Activated CD8-positive, alpha-beta T cell treated with anti-CD3 and anti-CD28 coated beads, Interleukin-2, amount 10 ng/mL, durations not matched to agents 7 days and 5 days (primary cell): ENCODE measurements at regions not wholly inside any gene's neighbourhood (a gene's known extent, or its start where the extent isn't known, plus 50 kb on each side); places are given as distances from the start of the nearest gene placed in this dataset.
"Not testable (repeated sequence)": the region's sequence is repeated elsewhere in the genome, so short reads cannot be mapped to it uniquely, and the experiment has no call there.

Experiments
- ATAC-seq: fragments of 150-1000 bp; cut with Tn5 transposase; one replicate; pipeline ENCODE4 v1.10.0; 2021; ENCODE audit warnings: moderate library complexity
- CTCF ChIA-PET: fragments of 350-600 bp; sonication (Branson Sonifier 250); formaldehyde crosslinking; loops from one replicate; lab custom pipeline; 2021; ENCODE audit warnings: antibody characterized with exemption; lab: Charles Lee
- POLR2A ChIA-PET: fragments of 350-600 bp; sonication (Branson Sonifier 250); formaldehyde crosslinking; loops from one replicate; lab custom pipeline; 2021; ENCODE audit warnings: antibody characterized with exemption; lab: Charles Lee
- DNase-seq: peaks from one replicate; pipeline ENCODE4 v3.0.0-alpha.2; 2020
- H3K27ac Mint-ChIP-seq: one replicate; pipeline ENCODE4 v1.8.0; 2021; ENCODE audit warnings: mild to moderate bottlenecking, mixed read lengths
- H3K27me3 Mint-ChIP-seq: one replicate; pipeline ENCODE4 v1.8.0; 2021; ENCODE audit warnings: low read depth, mixed read lengths
- H3K36me3 Mint-ChIP-seq: one replicate; pipeline ENCODE4 v1.8.0; 2021; ENCODE audit warnings: low read depth, mixed read lengths
- H3K4me1 Mint-ChIP-seq: one replicate; pipeline ENCODE4 v1.8.0; 2021; ENCODE audit warnings: low read depth, mixed read lengths
- H3K4me3 Mint-ChIP-seq: one replicate; pipeline ENCODE4 v1.8.0; 2021; ENCODE audit warnings: mild to moderate bottlenecking, mixed read lengths
- H3K9me3 Mint-ChIP-seq: one replicate; pipeline ENCODE4 v1.8.0; 2022; ENCODE audit warnings: mixed read lengths; ENCODE audit not compliant: insufficient read depth

- POLR2A ChIA-PET, result no interaction called here
- H3K27me3 Mint-ChIP-seq, result peaks cover 33% of the 10 kb centered on the region
- H3K27ac Mint-ChIP-seq, result no peak overlapping the region
- no peaks in the 10 kb centered on the region for H3K36me3 Mint-ChIP-seq
- no peak overlapping the region for H3K4me3 Mint-ChIP-seq
- CTCF ChIA-PET, result interaction anchor here (1.5 kb wide), 1 partner anchor 202 kb away, joined by 3 read pairs; no protein-coding TSS in a partner anchor
- H3K4me1 Mint-ChIP-seq, result no peaks in the 10 kb centered on the region
- ATAC-seq (no peak), DNase-seq (no peak)
- H3K9me3 Mint-ChIP-seq, result no peaks in the 10 kb centered on the region
Observed at GRCh38 chr1:47524272-47524671, 86.4 kb downstream of the FOXD2 start.

GRCh38 chr1:47527653-47528272, 89.9 kb downstream of the FOXD2 start:
- DNase-seq (peak; percentile 33), ATAC-seq (no peak)
- CTCF ChIA-PET, result interaction anchor here (0.7 to 2.3 kb wide), 4 partner anchors 56 to 198 kb away, joined by 3 to 13 read pairs (median 4); no protein-coding TSS in a partner anchor
- no peaks in the 10 kb centered on the region for H3K9me3 Mint-ChIP-seq
- no peak overlapping the region for H3K27ac Mint-ChIP-seq
- H3K4me1 Mint-ChIP-seq, result no peaks in the 10 kb centered on the region
- POLR2A ChIA-PET, result no interaction called here
- no peaks in the 10 kb centered on the region for H3K36me3 Mint-ChIP-seq
- H3K27me3 Mint-ChIP-seq, result peaks cover 43% of the 10 kb centered on the region
- H3K4me3 Mint-ChIP-seq, result no peak overlapping the region

DNA sequence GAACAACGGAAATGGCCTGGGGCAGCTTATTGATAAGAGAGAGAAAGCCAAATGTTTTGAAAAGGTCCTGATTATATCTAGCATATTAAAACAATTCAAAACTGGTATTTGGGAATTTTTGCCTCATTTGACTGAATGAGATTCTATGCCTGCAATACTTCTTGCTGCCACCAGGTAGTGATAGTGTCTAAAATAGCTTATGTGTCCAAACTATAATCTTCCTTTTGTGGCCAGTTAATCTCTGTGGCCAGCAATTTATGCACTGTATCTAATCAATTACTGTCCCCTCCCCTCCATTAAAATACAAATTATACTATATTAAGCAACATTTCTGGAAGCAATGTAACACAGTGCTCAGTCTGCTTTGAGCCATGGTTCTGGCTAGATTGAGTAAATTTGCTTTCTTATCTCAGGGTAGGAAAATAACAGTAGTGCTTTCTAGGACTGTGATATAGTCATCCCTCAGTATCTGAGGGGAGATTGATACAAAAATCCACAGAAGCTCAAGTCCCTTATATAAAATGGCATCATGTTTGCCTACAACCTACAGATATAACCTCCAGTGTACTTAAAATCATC, 91.8 kb downstream of the FOXD2 start:
- peaks cover 4% of the 10 kb centered on the region for H3K4me1 Mint-ChIP-seq

GRCh38 chr1:47532921-47533792, 95.3 kb downstream of the FOXD2 start:
- DNase-seq (peak; percentile 27), ATAC-seq (no peak)
- H3K27me3 Mint-ChIP-seq, result peaks cover 49% of the 10 kb centered on the region
- H3K4me1 Mint-ChIP-seq, result peaks cover 4% of the 10 kb centered on the region
- no peaks in the 10 kb centered on the region for H3K36me3 Mint-ChIP-seq
- CTCF ChIA-PET, result interaction anchor here (1.6 kb wide), 1 partner anchor 193 kb away, joined by 6 read pairs; no protein-coding TSS in a partner anchor
- peak overlapping the region; percentile 38 for H3K4me3 Mint-ChIP-seq
- POLR2A ChIA-PET, result no interaction called here
- no peaks in the 10 kb centered on the region for H3K9me3 Mint-ChIP-seq
- no peak overlapping the region for H3K27ac Mint-ChIP-seq

More for the DNA sequence above, 91.8 kb downstream of the FOXD2 start:
- Mint-ChIP-seq H3K36me3 (no peaks in the 10 kb centered on the region), H3K27ac (no peak overlapping the region), H3K9me3 (no peaks in the 10 kb centered on the region), H3K4me3 (no peak overlapping the region), H3K27me3 (peaks cover 45% of the 10 kb centered on the region)
- ATAC-seq (no peak), DNase-seq (no peak)
- POLR2A ChIA-PET, result no interaction called here
- CTCF ChIA-PET, result interaction anchor here (0.9 to 2.6 kb wide), 9 partner anchors 10 to 197 kb away, joined by 3 to 16 read pairs (median 4); no protein-coding TSS in a partner anchor

DNA sequence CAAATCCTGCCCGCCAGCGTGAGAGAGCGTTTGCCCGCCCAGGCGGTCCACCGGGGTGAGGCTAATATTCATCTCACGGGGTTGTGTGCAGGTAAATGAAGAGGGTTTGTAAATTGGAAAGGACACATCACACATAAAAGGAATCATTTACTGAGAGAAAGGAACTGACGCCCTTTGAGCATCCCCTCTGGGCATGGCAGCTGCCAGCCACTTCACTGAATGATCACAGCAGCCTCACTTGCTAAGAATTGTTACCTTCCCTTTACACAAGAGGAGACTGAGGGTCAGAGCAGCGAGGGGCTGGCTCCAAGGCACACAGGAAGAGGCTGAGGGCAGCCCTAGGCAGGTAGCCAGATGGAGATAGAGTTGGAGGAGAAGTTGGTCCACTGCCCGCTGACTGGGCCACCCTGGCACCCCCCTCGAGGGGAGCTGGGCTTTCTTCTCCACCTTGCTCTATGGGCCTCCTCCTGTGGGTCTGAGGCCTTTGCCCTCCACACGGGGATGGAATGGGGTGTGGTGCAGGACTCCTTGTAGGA, 96.0 kb downstream of the FOXD2 start:
- POLR2A ChIA-PET, result no interaction called here
- Mint-ChIP-seq H3K4me1 (peaks cover 4% of the 10 kb centered on the region), H3K9me3 (no peaks in the 10 kb centered on the region), H3K36me3 (no peaks in the 10 kb centered on the region), H3K27ac (no peak overlapping the region), H3K27me3 (peaks cover 54% of the 10 kb centered on the region), H3K4me3 (no peak overlapping the region)
- DNase-seq (no peak), ATAC-seq (no peak)
- CTCF ChIA-PET, result interaction anchor here (1.6 kb wide), 1 partner anchor 192 kb away, joined by 6 read pairs; no protein-coding TSS in a partner anchor

- ChIA-PET POLR2A (no interaction called here), CTCF (no interaction called here)
- H3K27ac Mint-ChIP-seq, result no peak overlapping the region
- no peak overlapping the region for H3K4me3 Mint-ChIP-seq
- no peaks in the 10 kb centered on the region for H3K9me3 Mint-ChIP-seq
- no peak for DNase-seq
- H3K36me3 Mint-ChIP-seq, result no peaks in the 10 kb centered on the region
- H3K4me1 Mint-ChIP-seq, result peaks cover 4% of the 10 kb centered on the region
- ATAC-seq, result no peak
- peaks cover 54% of the 10 kb centered on the region for H3K27me3 Mint-ChIP-seq
Observed at GRCh38 chr1:47534436-47534835, 96.6 kb downstream of the FOXD2 start.

- Mint-ChIP-seq H3K4me1 (peaks cover 4% of the 10 kb centered on the region), H3K9me3 (no peaks in the 10 kb centered on the region), H3K27ac (no peak overlapping the region), H3K36me3 (no peaks in the 10 kb centered on the region), H3K27me3 (peaks cover 54% of the 10 kb centered on the region), H3K4me3 (no peak overlapping the region)
- DNase-seq, result no peak
- POLR2A ChIA-PET, result no interaction called here
- CTCF ChIA-PET, result interaction anchor here (0.5 kb wide), 1 partner anchor 1604 kb away, joined by 3 read pairs; no protein-coding TSS in a partner anchor
- ATAC-seq, result no peak
Observed at GRCh38 chr1:47536646-47537118, 98.8 kb downstream of the FOXD2 start.

- Mint-ChIP-seq H3K4me1 (peaks cover 4% of the 10 kb centered on the region), H3K27me3 (peaks cover 51% of the 10 kb centered on the region), H3K4me3 (no peak overlapping the region), H3K36me3 (no peaks in the 10 kb centered on the region), H3K27ac (no peak overlapping the region), H3K9me3 (no peaks in the 10 kb centered on the region)
- ChIA-PET POLR2A (no interaction called here), CTCF (interaction anchor here (0.5 kb wide), 1 partner anchor 1605 kb away, joined by 3 read pairs; no protein-coding TSS in a partner anchor)
- ATAC-seq (no peak), DNase-seq (no peak)
Observed at GRCh38 chr1:47537268-47537667, 99.4 kb downstream of the FOXD2 start.

- ATAC-seq (no peak), DNase-seq (no peak)
- Mint-ChIP-seq H3K4me3 (no peak overlapping the region), H3K27me3 (peaks cover 44% of the 10 kb centered on the region), H3K9me3 (no peaks in the 10 kb centered on the region), H3K27ac (no peak overlapping the region), H3K36me3 (no peaks in the 10 kb centered on the region), H3K4me1 (peaks cover 4% of the 10 kb centered on the region)
- ChIA-PET CTCF (no interaction called here), POLR2A (no interaction called here)
Observed at GRCh38 chr1:47537966-47538365, 100.1 kb downstream of the FOXD2 start.

GRCh38 chr1:47538530-47538929, 100.7 kb downstream of the FOXD2 start:
- ATAC-seq, CTCF ChIA-PET, H3K27ac Mint-ChIP-seq, H3K4me3 Mint-ChIP-seq, H3K4me1 Mint-ChIP-seq, H3K9me3 Mint-ChIP-seq, DNase-seq, H3K36me3 Mint-ChIP-seq, POLR2A ChIA-PET: not testable (repeated sequence)
- H3K27me3 Mint-ChIP-seq, result peaks cover 40% of the 10 kb centered on the region

GRCh38 chr1:47541705-47542104, 103.9 kb downstream of the FOXD2 start:
- H3K27ac Mint-ChIP-seq, ATAC-seq, H3K4me3 Mint-ChIP-seq, H3K4me1 Mint-ChIP-seq, H3K9me3 Mint-ChIP-seq, DNase-seq, CTCF ChIA-PET, POLR2A ChIA-PET, H3K36me3 Mint-ChIP-seq: not testable (repeated sequence)
- peaks cover 27% of the 10 kb centered on the region for H3K27me3 Mint-ChIP-seq
